GM23338 (cell line): ENCODE measurements at regions not wholly inside any gene's neighbourhood (a gene's known extent, or its start where the extent isn't known, plus 50 kb on each side); places are given as distances from the start of the nearest gene placed in this dataset.

Experiments
- ATAC-seq: fragments of 200-7000 bp; cut with Tn5 transposase; 3 replicates; pipeline ENCODE4 v1.9.1; 2020
- DNase-seq: peaks from one replicate; pipeline ENCODE4 v3.0.0-alpha.2; 2015; ENCODE audit warnings: low spot score
- H2AFZ ChIP-seq: fragments of 200-600 bp; sonication (generic); 2 replicates; pipeline ENCODE4 v1.8.0; 2016; ENCODE audit warnings: antibody characterized with exemption, mild to moderate bottlenecking, moderate library complexity
- H3F3A ChIP-seq: fragments of 200-600 bp; sonication (generic); replicated peaks from 2 replicates; pipeline ENCODE4 v1.8.0; 2017; ENCODE audit warnings: antibody characterized with exemption, mixed run types, low read depth
- H3K27ac ChIP-seq: fragments of 200-600 bp; sonication (generic); 2 replicates; pipeline ENCODE4 v1.6.1; 2016; ENCODE audit warnings: low read depth
- H3K27me3 ChIP-seq: fragments of 200-600 bp; sonication (generic); 2 replicates; pipeline ENCODE4 v1.8.0; 2016; ENCODE audit warnings: mild to moderate bottlenecking, mixed run types, moderate library complexity; ENCODE audit not compliant: insufficient read depth
- H3K36me3 ChIP-seq: fragments of 200-600 bp; sonication (generic); 2 replicates; pipeline ENCODE4 v1.8.0; 2016; ENCODE audit warnings: mild to moderate bottlenecking; ENCODE audit not compliant: insufficient read depth
- H3K4me1 ChIP-seq: fragments of 200-600 bp; sonication (generic); 2 replicates; pipeline ENCODE4 v1.8.0; 2016; ENCODE audit warnings: mild to moderate bottlenecking, moderate library complexity; ENCODE audit not compliant: insufficient read depth
- H3K4me2 ChIP-seq: fragments of 200-600 bp; sonication (generic); 2 replicates; pipeline ENCODE4 v1.7.1; 2017; ENCODE audit warnings: mixed run types
- H3K4me3 ChIP-seq: fragments of 200-600 bp; sonication (generic); 2 replicates; pipeline ENCODE4 v1.6.1; 2016; ENCODE audit warnings: mixed run types
- H3K79me2 ChIP-seq: fragments of 200-600 bp; sonication (generic); replicated peaks from 2 replicates; pipeline ENCODE4 v1.8.0; 2017; ENCODE audit warnings: mild to moderate bottlenecking; ENCODE audit not compliant: insufficient read depth
- H3K9me2 ChIP-seq: fragments of 200-600 bp; sonication (generic); 2 replicates; pipeline ENCODE4 v1.8.0; 2017; ENCODE audit not compliant: insufficient read depth
- H4K20me1 ChIP-seq: fragments of 200-600 bp; sonication (generic); replicated peaks from 2 replicates; pipeline ENCODE4 v1.8.0; 2017; ENCODE audit warnings: mild to moderate bottlenecking; ENCODE audit not compliant: insufficient read depth
- H3K27ac Mint-ChIP-seq: 2 replicates; pipeline ENCODE4 v1.8.0; 2020; ENCODE audit warnings: inconsistent platforms, mild to moderate bottlenecking, moderate library complexity, mixed read lengths
- H3K27me3 Mint-ChIP-seq: 3 replicates; pipeline ENCODE4 v1.8.0; 2022; ENCODE audit warnings: low read depth, mild to moderate bottlenecking, moderate library complexity, mixed read lengths, inconsistent platforms; ENCODE audit not compliant: insufficient read depth, poor library complexity
- H3K36me3 Mint-ChIP-seq: 3 replicates; pipeline ENCODE4 v1.8.0; 2021; ENCODE audit warnings: low read depth, mild to moderate bottlenecking, inconsistent platforms, moderate library complexity, mixed read lengths
- H3K4me1 Mint-ChIP-seq: 3 replicates; pipeline ENCODE4 v1.8.0; 2020; ENCODE audit warnings: mild to moderate bottlenecking, inconsistent platforms, mixed read lengths
- H3K4me3 Mint-ChIP-seq: 3 replicates; pipeline ENCODE4 v1.8.0; 2021; ENCODE audit warnings: moderate library complexity, mild to moderate bottlenecking, inconsistent platforms, mixed read lengths
- H3K9me3 Mint-ChIP-seq: 3 replicates; pipeline ENCODE4 v1.8.0; 2020; ENCODE audit warnings: moderate library complexity, mild to moderate bottlenecking, inconsistent platforms, mixed read lengths
- CREB1 ChIP-seq: fragments of 250-450 bp; sonication (Bioruptor Pico); IDR thresholded peaks from 2 replicates; pipeline ENCODE4 v1.5.0; 2020; ENCODE audit warnings: low read depth, mild to moderate bottlenecking, moderate library complexity
- CTCF ChIP-seq, 2 experiments: fragments of 200-600 bp in 1 of 2; sonication (generic) in 1 of 2; conservative IDR thresholded peaks; 2 replicates each; pipeline versions ENCODE4 v1.5.1 to v1.6.1; 2016 to 2017; ENCODE audit warnings: antibody characterized with exemption in 2 of 2, low read depth in 2 of 2, mild to moderate bottlenecking in 2 of 2, moderate library complexity in 1 of 2
- EZH2phosphoT487 ChIP-seq: fragments of 200-600 bp; sonication (generic); IDR thresholded peaks from one replicate; pipeline ENCODE4 v1.8.1; 2018; ENCODE audit warnings: antibody characterized with exemption; ENCODE audit not compliant: unreplicated experiment
- JUNB ChIP-seq: IDR thresholded peaks from one replicate; pipeline ENCODE4 v1.6.1; 2016; ENCODE audit warnings: antibody characterized with exemption; ENCODE audit not compliant: unreplicated experiment
- POLR2AphosphoS5 ChIP-seq: IDR thresholded peaks from 2 replicates; pipeline ENCODE4 v1.6.1; 2016; ENCODE audit warnings: antibody characterized with exemption, low read depth
- REST ChIP-seq: IDR thresholded peaks from one replicate; pipeline ENCODE4 v1.6.1; 2018; ENCODE audit warnings: antibody characterized with exemption; ENCODE audit not compliant: unreplicated experiment
- STAT1 ChIP-seq: IDR thresholded peaks from one replicate; pipeline ENCODE4 v1.6.1; 2016; ENCODE audit warnings: antibody characterized with exemption; ENCODE audit not compliant: unreplicated experiment
- ZNF331 ChIP-seq: fragments of 250-450 bp; sonication (Bioruptor Pico); IDR thresholded peaks from 2 replicates; pipeline ENCODE4 v1.5.0; 2020; ENCODE audit warnings: low read depth, mild to moderate bottlenecking, moderate library complexity
- ZNF462 ChIP-seq: fragments of 250-450 bp; sonication (Bioruptor Pico); IDR thresholded peaks from 2 replicates; pipeline ENCODE4 v1.5.0; 2020; ENCODE audit warnings: mild to moderate bottlenecking, moderate library complexity

- no peak for TF ChIP-seq STAT1
- TF ChIP-seq CTCF (conservative IDR thresholded peaks at IDR 0.05; ENCODE audit: low read depth in 2 of 2), result no peak
- TF ChIP-seq POLR2AphosphoS5, result no peak
Measured at GRCh38 chr6:163828038-163828795, 413.7 kb downstream of the QKI start (continued).

- Mint-ChIP-seq H3K4me3 (no peak overlapping the region), H3K9me3 (no peaks in the 10 kb centered on the region), H3K27me3 (peaks cover 2% of the 10 kb centered on the region), H3K27ac (no peak overlapping the region), H3K36me3 (no peaks in the 10 kb centered on the region), H3K4me1 (no peaks in the 10 kb centered on the region)
- Histone ChIP-seq H3K4me1 (no peaks in the 10 kb centered on the region), H3K27ac (no peak overlapping the region), H3K4me2 (no peak overlapping the region), H3K79me2 (no peaks in the 10 kb centered on the region), H3K27me3 (no peaks in the 10 kb centered on the region), H3F3A (no peaks in the 10 kb centered on the region), H4K20me1 (no peaks in the 10 kb centered on the region), H3K9me2 (peaks cover 5% of the 10 kb centered on the region; the same call in 1 of the 2 replicates), H2AFZ (no peak overlapping the region), H3K36me3 (no peaks in the 10 kb centered on the region), H3K4me3 (no peak overlapping the region)
- DNase-seq (no peak), ATAC-seq (no peak)
- TF ChIP-seq CTCF (conservative IDR thresholded peaks at IDR 0.05; ENCODE audit: low read depth in 2 of 2) (no peak), STAT1 (no peak), ZNF331 (CRISPR knock-in tag) (no peak), ZNF462 (CRISPR knock-in tag) (no peak), REST (no peak), EZH2phosphoT487 (no peak), JUNB (no peak), CREB1 (no peak), POLR2AphosphoS5 (no peak)
Measured at GRCh38 chr6:163827143-163827542, 412.6 kb downstream of the QKI start.
